HepG2 (cell line): ENCODE measurements at regions not wholly inside any gene's neighbourhood (a gene's known extent, or its start where the extent isn't known, plus 50 kb on each side); places are given as distances from the start of the nearest gene placed in this dataset.

Source experiments
- ASH2L ChIP-seq: fragments of 300-600, 200-600 bp; sonication (generic); IDR thresholded peaks from 2 replicates; pipeline ENCODE4 v1.7.0; 2017; ENCODE audit warnings: low read depth, mild to moderate bottlenecking, moderate library complexity, mixed read lengths, low read length; ENCODE audit not compliant: insufficient read length
- CREBL2 ChIP-seq: sonication (generic); formaldehyde crosslinking; IDR thresholded peaks from 2 replicates; pipeline ENCODE4 v1.8.1; 2023; ENCODE audit warnings: missing genetic modification reagents, mild to moderate bottlenecking, borderline replicate concordance
- CTCF ChIP-seq: sonication (generic); formaldehyde crosslinking; IDR thresholded peaks from 2 replicates; pipeline ENCODE4 v1.5.0; 2020; ENCODE audit warnings: mild to moderate bottlenecking, missing genetic modification reagents, moderate library complexity
- FOSL2 ChIP-seq: sonication (generic); formaldehyde crosslinking; IDR thresholded peaks from 2 replicates; pipeline ENCODE4 v1.4.0; 2020; ENCODE audit warnings: missing genetic modification reagents
- LRRFIP1 ChIP-seq: sonication (generic); formaldehyde crosslinking; conservative IDR thresholded peaks from 2 replicates; pipeline ENCODE4 v1.4.0; 2020; ENCODE audit warnings: missing genetic modification reagents
- SAFB2 ChIP-seq: sonication (generic); formaldehyde crosslinking; IDR thresholded peaks from 2 replicates; pipeline ENCODE4 v1.5.1; 2020; ENCODE audit warnings: missing genetic modification reagents, low read depth, mild to moderate bottlenecking, borderline replicate concordance
- ZBTB10 ChIP-seq: sonication (generic); formaldehyde crosslinking; IDR thresholded peaks from 2 replicates; pipeline ENCODE4 v1.4.0; 2020; ENCODE audit warnings: missing genetic modification reagents, borderline replicate concordance
- ZNF704 ChIP-seq: sonication (generic); formaldehyde crosslinking; IDR thresholded peaks from 2 replicates; pipeline ENCODE4 v1.8.1; 2023; ENCODE audit warnings: mild to moderate bottlenecking, inconsistent platforms, moderate library complexity, missing genetic modification reagents, borderline replicate concordance
- ZZZ3 ChIP-seq: sonication (generic); formaldehyde crosslinking; IDR thresholded peaks from 2 replicates; pipeline ENCODE4 v1.4.0; 2020; ENCODE audit warnings: missing genetic modification reagents, mild to moderate bottlenecking, borderline replicate concordance

GRCh38 chr5:25119650-25120049 lies 474.9 kb upstream of the CDH10 start:
- TF ChIP-seq ZBTB10 (CRISPR knock-in tag) (no peak), SAFB2 (CRISPR knock-in tag) (no peak), ASH2L (no peak), ZNF704 (CRISPR knock-in tag) (no peak), ZZZ3 (CRISPR knock-in tag) (no peak), CTCF (CRISPR knock-in tag) (no peak), LRRFIP1 (CRISPR knock-in tag) (no peak), CREBL2 (no peak), FOSL2 (CRISPR knock-in tag) (no peak)
